ENCODE measurements at regions not wholly inside any gene's neighbourhood (a gene's known extent, or its start where the extent isn't known, plus 50 kb on each side); places are given as distances from the start of the nearest gene placed in this dataset.

DNA sequence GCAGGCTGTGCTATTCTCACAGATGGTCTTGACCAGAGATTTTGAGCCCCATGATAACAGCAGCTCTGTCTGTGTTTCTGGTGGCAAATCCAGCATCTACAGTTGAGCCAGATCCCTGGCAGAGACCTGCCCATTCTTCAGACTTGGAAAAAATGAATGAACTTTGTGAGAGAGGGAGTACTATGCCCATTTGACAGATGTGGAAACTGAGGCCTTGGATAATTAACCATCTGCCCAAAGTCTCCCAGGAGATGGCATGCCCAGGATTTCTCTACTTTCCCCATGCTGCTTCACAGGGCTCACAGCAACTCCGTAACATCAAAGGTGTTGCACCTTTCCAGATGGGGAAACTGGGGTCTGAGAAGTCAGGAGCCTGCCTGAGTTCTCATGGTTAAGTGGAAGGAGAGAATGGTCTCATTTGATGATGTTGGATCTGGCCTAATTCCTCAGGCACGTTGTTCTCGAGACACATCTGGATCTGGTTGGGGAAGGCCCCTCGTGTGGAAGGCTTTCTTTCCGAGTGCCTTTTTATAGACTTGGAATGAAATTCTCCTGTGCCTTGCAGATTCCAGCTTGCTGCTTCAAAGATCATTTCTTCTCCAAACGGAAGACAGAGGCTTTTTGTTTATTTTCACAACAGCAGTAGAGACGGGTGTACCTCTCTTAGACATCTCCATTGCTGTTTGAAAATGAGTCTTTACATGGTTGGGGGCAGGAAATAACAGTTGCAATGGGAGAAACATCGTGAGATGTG is 73.3 kb upstream of the STX18 start:
- intact Hi-C loops (cut with micrococcal nuclease) = no loop called here
- POLR2A ChIA-PET = interaction anchor here (0.6 kb wide), 1 partner anchor 9 kb away, joined by 3 read pairs; no protein-coding TSS in a partner anchor
- Histone ChIP-seq H2AFZ (ENCODE audit: low read depth, low read length) (no peak overlapping the region), H3K4me3 (replicated peaks in 1 of 3; ENCODE audit: insufficient read depth in 1 of 3, low read depth in 1 of 3, low read length in 3 of 3) (no peak overlapping the region), H3K79me2 (ENCODE audit: control insufficient read depth, insufficient read depth, low read length) (no peaks in the 10 kb centered on the region), H4K20me1 (replicated peaks; ENCODE audit: control insufficient read depth, extremely low read depth, insufficient read depth, low read length) (no peaks in the 10 kb centered on the region), H3K36me3 (ENCODE audit: control insufficient read depth in 2 of 2, extremely low read depth in 1 of 2, insufficient read depth in 2 of 2, low read length in 2 of 2) (no peaks in the 10 kb centered on the region), H3K27me3 (ENCODE audit: control insufficient read depth in 2 of 2, insufficient read depth in 2 of 2, low read length in 2 of 2) (no peaks in the 10 kb centered on the region), H3K9me1 (replicated peaks; ENCODE audit: control insufficient read depth, extremely low read depth, insufficient read depth, low read length) (no peaks in the 10 kb centered on the region), H3K9ac (replicated peaks; ENCODE audit: extremely low read depth, insufficient read depth, low read length) (no peak overlapping the region), H3K4me1 (ENCODE audit: control insufficient read depth, extremely low read depth, insufficient read depth, low read length) (no peaks in the 10 kb centered on the region), H3K27ac (ENCODE audit: insufficient read depth, low read depth, low read length) (no peak overlapping the region), H3K4me2 (ENCODE audit: insufficient read depth, low read length) (no peak overlapping the region), H3K9me3 (replicated peaks; ENCODE audit: control insufficient read depth, insufficient read depth, low read length) (no peaks in the 10 kb centered on the region)
- no TSS peak for BruUV-seq (replicated peaks)
- FAIRE-seq (no peak), DNase-seq (ENCODE audit: low read depth, low spot score) (no peak)
- TF ChIP-seq FOS (IDR thresholded peaks at IDR 0.05; ENCODE audit: borderline replicate concordance, insufficient read depth, low read length) (no peak), POLR2A (IDR thresholded peaks at IDR 0.05; ENCODE audit: low read depth, low read length) (no peak), EZH2 (IDR thresholded peaks at IDR 0.05; ENCODE audit: borderline replicate concordance, low read depth, low read length, severe bottlenecking) (no peak), GATA2 (IDR thresholded peaks at IDR 0.05; ENCODE audit: insufficient read depth, insufficient read length, low read depth, low read length) (no peak), MYC (IDR thresholded peaks at IDR 0.05; ENCODE audit: low read depth, low read length) (no peak), JUN (IDR thresholded peaks at IDR 0.05; ENCODE audit: borderline replicate concordance, insufficient read depth, insufficient read length, low read depth) (no peak), POLR2AphosphoS5 (IDR thresholded peaks at IDR 0.05; ENCODE audit: insufficient read depth, low read depth, low read length) (no peak)
- TF ChIP-seq, protein P1, sequence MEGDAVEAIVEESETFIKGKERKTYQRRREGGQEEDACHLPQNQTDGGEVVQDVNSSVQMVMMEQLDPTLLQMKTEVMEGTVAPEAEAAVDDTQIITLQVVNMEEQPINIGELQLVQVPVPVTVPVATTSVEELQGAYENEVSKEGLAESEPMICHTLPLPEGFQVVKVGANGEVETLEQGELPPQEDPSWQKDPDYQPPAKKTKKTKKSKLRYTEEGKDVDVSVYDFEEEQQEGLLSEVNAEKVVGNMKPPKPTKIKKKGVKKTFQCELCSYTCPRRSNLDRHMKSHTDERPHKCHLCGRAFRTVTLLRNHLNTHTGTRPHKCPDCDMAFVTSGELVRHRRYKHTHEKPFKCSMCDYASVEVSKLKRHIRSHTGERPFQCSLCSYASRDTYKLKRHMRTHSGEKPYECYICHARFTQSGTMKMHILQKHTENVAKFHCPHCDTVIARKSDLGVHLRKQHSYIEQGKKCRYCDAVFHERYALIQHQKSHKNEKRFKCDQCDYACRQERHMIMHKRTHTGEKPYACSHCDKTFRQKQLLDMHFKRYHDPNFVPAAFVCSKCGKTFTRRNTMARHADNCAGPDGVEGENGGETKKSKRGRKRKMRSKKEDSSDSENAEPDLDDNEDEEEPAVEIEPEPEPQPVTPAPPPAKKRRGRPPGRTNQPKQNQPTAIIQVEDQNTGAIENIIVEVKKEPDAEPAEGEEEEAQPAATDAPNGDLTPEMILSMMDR (IDR thresholded peaks at IDR 0.05; ENCODE audit: extremely low read depth in 1 of 2, insufficient read depth in 1 of 2, low read depth in 1 of 2, low read length in 2 of 2) = no peak
- TF ChIP-seq, protein P2, sequence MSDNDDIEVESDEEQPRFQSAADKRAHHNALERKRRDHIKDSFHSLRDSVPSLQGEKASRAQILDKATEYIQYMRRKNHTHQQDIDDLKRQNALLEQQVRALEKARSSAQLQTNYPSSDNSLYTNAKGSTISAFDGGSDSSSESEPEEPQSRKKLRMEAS (IDR thresholded peaks at IDR 0.05; ENCODE audit: insufficient read depth, insufficient read length) = no peak
- CTCF ChIA-PET = no interaction called here
- dilution Hi-C loops (cut with MboI; ENCODE audit: extremely low pct_ligation_motif_present, low sequenced_read_pairs) = no loop called here

Measured in endothelial cell of umbilical vein (primary cell).